ENCODE measurements at regions not wholly inside any gene's neighbourhood (a gene's known extent, or its start where the extent isn't known, plus 50 kb on each side); places are given as distances from the start of the nearest gene placed in this dataset.

DNA sequence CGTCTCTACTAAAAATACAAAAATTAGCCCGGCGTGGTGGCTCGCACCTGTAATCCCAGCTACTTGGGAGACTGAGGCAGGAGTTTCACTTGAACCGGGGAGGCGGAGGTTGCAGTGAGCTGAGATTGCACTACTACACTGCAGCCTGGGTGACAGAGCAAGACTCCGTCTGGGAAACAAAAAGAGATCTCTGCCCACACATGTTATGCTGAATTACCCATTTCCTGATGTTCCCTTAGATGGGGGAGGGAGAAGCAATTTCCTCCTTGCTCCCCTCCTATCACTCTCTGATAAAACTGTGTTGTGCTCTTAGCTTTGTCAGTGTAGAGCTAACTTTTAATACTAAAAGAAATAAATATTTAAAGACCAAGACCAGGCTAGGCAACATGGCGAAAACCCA, 102.5 kb downstream of the LARP7 start:
- TF ChIP-seq CTCF (IDR thresholded peaks at IDR 0.05; ENCODE audit: poor library complexity, severe bottlenecking), result no peak
- TF ChIP-seq REST (IDR thresholded peaks at IDR 0.05; ENCODE audit: borderline replicate concordance), result no peak
- no peak for TF ChIP-seq EP300 (conservative IDR thresholded peaks at IDR 0.05; ENCODE audit: poor library complexity, severe bottlenecking)
- no peak for TF ChIP-seq POLR2AphosphoS5 (IDR thresholded peaks at IDR 0.05)
- no peak for TF ChIP-seq RAD21 (conservative IDR thresholded peaks at IDR 0.05)
- no peak for TF ChIP-seq EZH2 (IDR thresholded peaks at IDR 0.05; ENCODE audit: borderline replicate concordance, insufficient read depth, low read length, poor library complexity, severe bottlenecking)
- TF ChIP-seq MXI1 (conservative IDR thresholded peaks at IDR 0.05; ENCODE audit: poor library complexity, severe bottlenecking), result no peak
- TF ChIP-seq SMC3 (conservative IDR thresholded peaks at IDR 0.05; ENCODE audit: poor library complexity), result no peak
- no peak for TF ChIP-seq TAF1 (IDR thresholded peaks at IDR 0.05; ENCODE audit: low read depth)

Data from neural cell (in vitro differentiated cells).